Fibroblast of peridontal ligament (primary cell): ENCODE measurements at regions not wholly inside any gene's neighbourhood (a gene's known extent, or its start where the extent isn't known, plus 50 kb on each side); places are given as distances from the start of the nearest gene placed in this dataset.
"Not testable (repeated sequence)": the region's sequence is repeated elsewhere in the genome, so short reads cannot be mapped to it uniquely, and the experiment has no call there.

Experiments used
- DNase-seq: peaks from one replicate; pipeline ENCODE4 v3.0.0-alpha.2; 2010; ENCODE audit errors: extremely low read depth

GRCh38 chr4:1589098-1589497 lies 95.0 kb downstream of the FAM53A start:
- DNase-seq, result no peak

GRCh38 chr4:1588306-1588705 lies 95.8 kb downstream of the FAM53A start:
- DNase-seq, result no peak

- DNase-seq, result no peak
These were observed 99.6 kb downstream of the FAM53A start for GRCh38 chr4:1584498-1584897.

- no peak for DNase-seq
These were observed 100.3 kb downstream of the FAM53A start for GRCh38 chr4:1583859-1584258.

- DNase-seq, result no peak
These were observed 100.9 kb downstream of the FAM53A start for GRCh38 chr4:1583051-1583785.

GRCh38 chr4:1582227-1582626 lies 101.9 kb downstream of the FAM53A start:
- DNase-seq, result no peak

- DNase-seq, result peak; percentile 82
These were observed 102.8 kb downstream of the FAM53A start for GRCh38 chr4:1581164-1581894.

GRCh38 chr4:1580692-1581012 lies 103.5 kb downstream of the FAM53A start:
- not testable (repeated sequence) for DNase-seq

GRCh38 chr4:1579901-1580691 lies 104.0 kb downstream of the FAM53A start:
- DNase-seq, result peak; percentile 82

- peak; percentile 66 for DNase-seq
These were observed 104.9 kb downstream of the FAM53A start for GRCh38 chr4:1579001-1579900.

- no peak for DNase-seq
These were observed 105.8 kb downstream of the FAM53A start for GRCh38 chr4:1578251-1578773.

GRCh38 chr4:1577822-1578217 lies 106.3 kb downstream of the FAM53A start:
- no peak for DNase-seq

GRCh38 chr4:1576961-1577821 lies 106.9 kb downstream of the FAM53A start:
- no peak for DNase-seq

GRCh38 chr4:1576304-1576960 lies 107.7 kb downstream of the FAM53A start:
- no peak for DNase-seq

- no peak for DNase-seq
These were observed 108.5 kb downstream of the FAM53A start for GRCh38 chr4:1575418-1576303.

- DNase-seq, result no peak
These were observed 109.3 kb downstream of the FAM53A start for GRCh38 chr4:1574601-1575417.

GRCh38 chr4:1573830-1574459 lies 110.2 kb downstream of the FAM53A start:
- no peak for DNase-seq
